Activated CD4-positive, alpha-beta T cell treated with anti-CD3 and anti-CD28 coated beads, Interleukin-2, Interleukin-4, amounts not matched to agents 100 ng/mL and 50 ng/mL, durations not matched to agents 16 hours and 8 hours (primary cell): ENCODE measurements at regions not wholly inside any gene's neighbourhood (a gene's known extent, or its start where the extent isn't known, plus 50 kb on each side); places are given as distances from the start of the nearest gene placed in this dataset.
"Not testable (repeated sequence)": the region's sequence is repeated elsewhere in the genome, so short reads cannot be mapped to it uniquely, and the experiment has no call there.

Experiments
- DNase-seq: peaks from one replicate; pipeline ENCODE4 v3.0.0-alpha.2; 2020; ENCODE audit warnings: low spot score

DNA sequence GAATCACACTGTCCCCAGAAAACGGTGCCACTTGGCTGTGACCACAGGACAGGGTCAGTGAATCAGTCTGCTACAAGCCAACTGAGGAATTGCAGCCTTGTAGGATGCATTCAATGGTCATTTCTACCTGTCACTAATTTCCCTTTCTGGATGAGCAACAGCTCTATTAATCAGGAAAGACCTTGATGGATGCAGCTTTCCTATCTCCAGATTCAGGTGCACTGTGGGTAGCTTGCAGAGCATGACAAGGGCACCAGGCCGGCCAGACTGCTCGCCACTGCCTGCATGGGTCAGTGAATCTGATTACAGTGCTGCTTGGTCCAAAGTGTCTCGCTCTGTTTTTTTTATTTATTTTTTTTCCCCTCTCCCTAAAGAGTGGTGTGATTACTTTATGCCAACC lies 506.8 kb upstream of the AUTS2 start:
- no peak for DNase-seq

DNA sequence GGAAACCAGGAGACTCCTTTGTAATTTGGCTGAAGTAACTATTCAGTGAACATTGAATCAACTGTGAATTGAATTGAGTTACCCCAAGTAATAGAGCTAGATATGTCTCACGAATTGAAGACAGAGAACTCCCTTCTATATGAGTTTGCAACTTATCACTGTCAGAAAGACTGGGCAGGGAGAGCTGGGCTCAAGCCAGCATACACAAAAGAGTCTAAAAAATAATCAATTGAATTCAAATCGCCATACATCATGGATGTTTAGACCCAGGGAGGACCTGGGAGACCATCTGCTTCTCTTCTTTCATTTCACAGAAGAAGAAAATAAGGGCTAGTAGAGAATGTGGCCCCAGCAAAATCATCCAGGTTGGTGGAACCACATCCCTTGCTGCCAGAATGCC lies 503.1 kb upstream of the AUTS2 start:
- DNase-seq = no peak

DNA sequence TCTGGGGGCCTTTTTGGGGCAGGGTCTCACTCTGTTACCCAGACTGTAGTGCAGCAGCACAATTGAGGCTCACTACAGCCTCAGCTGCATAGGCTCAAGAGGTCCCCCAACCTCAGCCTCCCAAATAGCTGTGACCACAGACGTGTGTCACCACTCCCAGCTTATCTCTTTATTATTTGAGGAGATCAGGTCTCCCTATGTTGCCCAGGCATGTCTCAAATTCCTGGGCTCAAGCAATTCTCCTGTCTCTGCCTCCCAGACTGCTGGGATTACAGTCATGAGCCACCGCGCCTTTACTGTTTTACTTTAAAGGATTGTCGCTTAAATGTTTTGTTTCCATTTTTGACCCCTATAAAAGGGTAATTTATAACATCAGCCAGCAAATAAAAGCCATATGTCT lies 502.6 kb upstream of the AUTS2 start:
- DNase-seq = no peak

DNA sequence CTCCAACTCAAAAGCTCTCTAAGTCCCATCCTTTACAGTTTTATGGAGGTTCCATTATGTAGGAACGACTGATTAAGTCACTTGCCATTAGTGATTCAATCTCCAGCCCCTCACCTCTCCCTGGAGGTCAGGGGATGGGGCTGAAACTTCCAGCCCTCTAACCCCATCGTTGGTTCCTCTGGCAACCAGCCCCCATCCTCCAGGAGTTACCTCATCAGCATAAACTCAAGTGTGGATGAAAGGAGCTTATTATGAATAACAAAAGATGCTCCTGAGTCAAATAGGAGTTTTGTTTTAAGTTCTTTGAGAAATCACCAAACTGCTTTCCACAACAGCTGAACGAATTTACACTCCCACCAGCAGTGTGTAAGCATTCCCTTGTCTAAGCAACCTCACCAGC lies 494.3 kb upstream of the AUTS2 start:
- DNase-seq = no peak

DNA sequence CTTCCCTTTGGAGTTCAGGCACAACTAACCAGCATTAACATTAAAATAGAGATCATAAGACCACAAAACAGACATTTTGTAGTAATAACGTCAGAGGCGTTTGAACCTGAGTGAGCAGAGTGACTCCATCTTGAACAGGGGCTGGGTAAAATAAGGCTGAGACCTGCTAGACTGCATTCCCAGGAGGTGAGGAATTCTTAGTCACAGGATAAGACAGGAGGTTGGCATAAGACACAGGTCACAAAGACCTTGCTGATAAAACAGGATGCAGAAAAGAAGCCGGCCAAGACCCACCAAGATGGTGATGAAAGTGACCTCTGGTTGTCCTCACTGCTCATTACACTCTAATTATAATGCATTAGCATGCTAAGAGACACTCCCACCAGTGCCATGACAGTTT lies 493.2 kb upstream of the AUTS2 start:
- DNase-seq = no peak

DNA sequence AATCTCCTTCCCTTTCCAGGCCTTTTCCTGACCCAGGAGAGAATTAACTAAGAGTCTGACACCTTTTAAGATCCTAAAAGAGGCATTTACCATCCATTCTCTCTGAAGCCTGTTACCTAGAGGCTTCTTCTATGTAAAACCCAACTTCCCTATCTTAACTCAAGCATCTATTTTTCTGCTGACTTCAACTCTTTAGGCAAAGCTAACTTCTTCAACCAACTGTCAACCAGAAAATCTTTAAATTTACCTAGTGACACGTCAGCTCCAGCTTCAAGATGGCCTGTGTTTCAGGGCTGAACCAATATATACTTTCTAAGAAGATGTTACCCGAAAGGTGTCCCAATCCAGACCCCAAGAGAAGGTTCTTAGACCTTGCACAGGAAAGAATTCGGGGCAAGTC lies 492.3 kb upstream of the AUTS2 start:
- DNase-seq = no peak

DNA sequence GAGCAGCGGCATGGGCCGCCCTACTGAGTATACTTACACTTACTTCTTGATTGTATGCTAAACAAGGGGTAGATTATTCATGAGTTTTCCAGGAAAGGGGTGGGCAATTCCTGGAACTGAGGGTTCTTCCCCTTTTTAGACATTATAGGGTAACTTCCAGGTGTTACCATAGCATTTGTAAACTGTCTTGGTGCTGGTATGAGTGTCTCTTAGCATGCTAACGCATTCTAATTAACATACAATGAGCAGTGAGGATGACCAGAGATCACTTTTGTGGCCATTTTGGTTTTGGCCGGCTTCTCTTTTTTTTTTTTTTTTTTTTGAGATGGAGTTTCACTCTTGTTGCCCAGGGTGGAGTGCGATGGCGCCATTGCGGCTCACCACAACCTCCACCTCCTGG lies 491.8 kb upstream of the AUTS2 start:
- not testable (repeated sequence) for DNase-seq

DNA sequence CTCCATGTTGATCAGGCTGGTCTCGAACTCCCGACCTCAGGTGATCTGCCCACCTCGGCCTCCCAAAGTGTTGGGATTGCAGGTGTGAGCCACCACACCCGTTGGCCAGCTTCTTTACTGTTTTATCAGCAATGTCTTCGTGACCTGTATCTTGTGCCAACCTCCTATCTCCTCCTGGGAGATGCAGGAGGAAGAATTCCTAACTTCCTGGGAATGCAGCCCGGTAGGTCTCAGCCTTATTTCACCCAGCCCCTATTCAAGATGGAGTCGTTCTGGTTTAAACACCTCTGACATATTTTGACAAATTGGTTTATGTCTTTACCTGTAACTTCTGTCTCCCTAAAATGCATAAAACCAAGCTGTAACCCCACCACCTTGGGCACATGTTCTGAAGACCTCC lies 491.3 kb upstream of the AUTS2 start:
- not testable (repeated sequence) for DNase-seq

DNA sequence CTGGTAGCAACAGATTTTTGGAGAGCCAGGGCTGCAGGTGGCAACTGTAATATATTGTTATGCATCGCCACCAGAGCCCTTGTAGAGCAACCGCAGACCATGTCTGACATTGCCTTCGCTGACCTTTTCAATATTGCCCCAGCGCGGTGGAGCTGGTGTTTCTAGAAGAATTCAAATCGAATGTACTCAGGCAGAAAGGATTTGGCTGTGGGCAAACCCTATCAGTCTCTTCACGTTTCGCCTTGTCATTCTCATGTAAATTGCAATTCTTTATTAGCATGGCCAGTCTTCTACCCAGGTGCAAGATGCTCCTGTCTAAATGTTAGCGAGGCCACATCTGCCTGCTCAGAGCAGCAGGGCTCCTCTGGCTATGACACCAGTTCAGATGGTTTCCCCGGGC lies 490.2 kb upstream of the AUTS2 start:
- DNase-seq = no peak

DNA sequence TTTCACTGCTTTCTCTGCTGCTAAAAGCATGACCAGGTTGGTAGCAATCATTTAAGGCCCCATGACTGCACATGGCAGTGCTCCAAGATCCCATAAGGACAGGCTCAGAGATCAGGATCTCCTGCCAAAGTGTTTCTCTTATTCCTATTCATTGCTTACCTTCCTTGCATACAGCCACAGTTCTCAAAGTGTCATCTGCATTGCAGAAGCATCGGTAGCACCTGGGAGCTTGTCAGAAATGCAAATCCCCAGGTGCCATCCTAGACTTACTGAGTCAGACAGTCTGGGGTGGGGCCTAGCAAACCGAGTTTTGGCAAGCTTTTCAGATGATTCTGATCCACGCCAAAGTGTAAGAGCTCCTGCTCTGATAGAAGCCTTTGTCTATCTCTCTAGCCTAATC lies 489.0 kb upstream of the AUTS2 start:
- no peak for DNase-seq

DNA sequence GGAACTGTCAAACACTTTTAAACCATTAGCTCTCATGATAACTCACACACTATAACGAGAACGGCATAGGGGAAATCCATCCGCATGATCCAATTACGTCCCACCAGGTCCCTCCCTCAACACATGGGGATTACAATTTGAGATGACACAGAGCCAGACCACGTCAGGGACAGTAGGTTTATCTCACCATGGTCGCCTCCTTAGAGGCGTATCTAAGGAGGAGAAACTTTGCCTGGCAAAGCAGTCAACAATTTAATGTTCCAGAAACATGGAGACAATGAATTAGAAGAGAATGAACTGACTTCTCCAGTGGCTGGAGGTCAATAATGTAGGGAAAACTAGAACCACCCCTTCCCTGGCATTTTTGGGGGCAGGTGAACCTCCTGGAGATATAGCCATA lies 488.4 kb upstream of the AUTS2 start:
- no peak for DNase-seq

DNA sequence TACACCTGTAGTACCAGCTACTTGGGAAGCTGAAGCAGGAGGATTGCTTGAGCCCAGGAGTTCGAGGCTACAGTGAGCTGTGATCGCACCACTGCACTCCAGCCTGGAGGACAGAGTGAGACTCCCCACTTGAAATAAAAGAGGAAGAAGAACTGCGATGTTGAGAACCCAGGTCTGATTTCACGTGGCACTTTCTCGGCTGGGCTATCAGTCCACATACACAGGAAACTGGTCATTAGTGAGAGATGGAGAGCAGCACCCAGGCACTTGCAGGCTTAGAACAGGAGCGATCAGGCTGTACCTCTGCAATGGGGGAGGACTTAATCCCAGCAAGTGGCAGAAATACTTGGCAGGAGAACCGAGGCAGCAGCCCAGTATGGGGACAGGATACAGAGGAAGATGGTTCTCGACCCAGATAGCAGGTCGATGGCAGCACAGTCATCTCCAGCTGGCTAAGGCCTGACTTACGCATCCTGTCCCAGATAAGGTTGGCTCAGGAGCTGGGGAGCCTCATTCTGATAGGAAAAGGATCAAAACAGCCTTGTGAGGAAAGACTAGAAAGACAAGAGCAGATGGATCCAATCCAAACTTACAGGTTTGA lies 487.7 kb upstream of the AUTS2 start:
- no peak for DNase-seq

DNA sequence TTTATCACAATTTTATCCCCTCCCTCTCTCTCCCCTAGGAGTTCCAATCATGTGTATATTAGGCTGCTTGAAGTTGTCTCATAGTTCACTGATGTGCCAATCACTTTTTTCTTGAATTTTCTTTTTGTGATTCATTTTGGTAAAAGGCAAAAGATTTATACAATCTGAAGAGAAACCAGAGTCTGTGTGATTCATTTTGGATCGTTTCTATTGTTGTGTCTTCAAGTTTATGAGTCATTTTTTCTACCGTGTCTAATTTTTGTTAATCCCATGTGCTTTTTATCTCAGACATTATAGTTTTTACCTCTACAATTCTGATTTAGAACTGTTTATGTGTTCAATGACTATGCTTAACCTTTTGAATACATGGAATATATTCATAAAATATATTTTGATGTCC lies 483.9 kb upstream of the AUTS2 start:
- no peak for DNase-seq

DNA sequence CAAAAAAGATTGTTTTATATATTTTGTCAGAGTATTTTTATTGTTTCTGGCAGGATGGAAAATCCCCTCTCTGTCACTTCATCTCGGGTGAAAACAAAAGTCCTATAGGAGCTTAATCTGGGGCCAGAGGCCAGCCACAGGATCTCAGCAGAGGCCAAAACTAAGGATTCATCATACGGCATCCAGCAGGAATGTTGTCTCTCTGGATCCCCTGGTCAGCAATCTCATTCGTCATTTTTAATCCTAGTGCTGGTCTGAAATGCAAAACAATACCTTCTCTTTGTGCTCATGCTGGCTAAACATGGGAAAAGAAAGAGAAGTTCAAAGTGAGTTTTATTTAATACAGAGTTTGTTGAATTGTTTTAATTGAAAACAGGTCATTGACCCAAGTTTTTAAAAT lies 482.5 kb upstream of the AUTS2 start:
- no peak for DNase-seq

DNA sequence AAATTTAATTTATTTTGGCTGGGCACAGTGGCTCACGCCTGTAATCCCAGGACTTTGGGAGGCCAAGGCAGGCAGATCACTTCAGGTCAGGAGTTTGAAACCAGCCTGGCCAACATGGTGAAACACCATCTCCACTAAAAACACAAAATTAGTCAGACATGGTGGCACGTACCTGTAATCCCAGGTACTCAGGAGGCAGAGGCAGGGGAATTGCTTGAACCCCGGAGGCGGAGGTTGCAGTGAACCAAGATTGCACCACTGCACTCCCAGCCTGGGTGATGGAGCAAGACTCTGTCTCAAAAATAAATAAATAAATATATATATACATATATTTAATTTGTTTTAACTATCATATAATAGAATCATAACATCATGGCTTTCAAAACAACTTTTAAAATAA lies 482.1 kb upstream of the AUTS2 start:
- DNase-seq = not testable (repeated sequence)

DNA sequence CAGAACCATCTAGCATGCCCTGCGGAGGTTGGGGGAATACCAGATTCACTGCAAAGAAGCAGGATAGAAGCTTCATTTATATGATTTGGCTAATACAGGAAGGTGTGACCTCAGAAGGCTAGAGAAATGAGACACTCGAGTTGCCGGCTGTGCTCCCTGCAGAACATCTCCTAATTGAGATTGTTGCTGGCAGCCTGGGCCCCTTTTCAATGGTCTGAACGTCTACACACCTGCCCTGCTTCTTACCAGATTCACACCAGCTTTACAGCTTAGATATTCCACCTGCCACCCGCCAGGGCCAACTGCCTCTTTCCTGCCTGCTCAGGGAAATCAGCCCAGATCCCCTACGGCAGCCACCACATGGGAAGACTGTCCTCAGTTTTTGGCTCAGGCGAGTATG lies 475.3 kb upstream of the AUTS2 start:
- no peak for DNase-seq

DNA sequence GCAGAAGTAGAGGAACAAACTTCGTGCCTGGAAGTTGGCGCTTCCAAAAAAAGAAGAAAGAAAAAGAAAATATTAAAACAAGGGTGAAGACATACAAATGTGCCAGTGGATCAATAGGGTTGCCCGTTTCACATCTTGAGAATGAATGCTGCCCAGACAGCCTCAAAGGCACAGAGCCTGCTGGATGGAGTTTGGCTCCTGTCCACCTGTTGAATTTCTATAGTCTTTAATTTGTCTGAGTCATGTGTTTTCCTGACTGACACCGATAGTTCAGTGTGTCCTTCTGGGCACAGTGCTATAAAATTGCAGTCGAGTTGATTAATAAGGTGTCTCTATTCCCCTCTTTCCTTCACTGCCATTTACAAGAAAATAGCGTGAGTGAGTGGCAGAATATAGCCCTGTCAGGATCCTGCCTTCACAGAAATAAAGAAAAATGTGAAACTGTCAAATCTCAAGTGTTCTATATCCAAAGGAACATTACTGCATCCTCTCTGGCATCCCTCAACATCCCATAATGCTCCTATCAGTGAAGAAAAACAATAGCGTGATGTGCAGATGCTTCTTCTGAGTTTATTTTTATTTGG lies 471.3 kb upstream of the AUTS2 start:
- no peak for DNase-seq

DNA sequence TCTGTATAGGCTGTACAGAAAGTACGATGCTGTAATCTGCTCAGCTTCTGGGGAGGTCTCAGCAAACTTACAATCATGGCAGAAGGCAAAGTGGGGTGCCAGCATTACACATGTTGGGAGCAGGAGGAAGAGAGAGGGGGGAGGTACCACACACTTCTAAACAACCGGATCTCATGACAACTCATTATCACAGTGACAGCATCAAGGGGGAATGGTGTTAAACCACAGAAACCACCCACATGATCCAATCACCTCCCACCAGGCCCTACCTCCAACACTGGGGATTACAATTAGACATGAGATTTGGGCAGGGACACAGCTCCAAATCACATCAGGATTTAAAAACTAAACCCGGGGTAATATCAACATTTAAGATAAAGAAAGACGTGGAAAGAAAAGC lies 468.8 kb upstream of the AUTS2 start:
- DNase-seq = no peak

DNA sequence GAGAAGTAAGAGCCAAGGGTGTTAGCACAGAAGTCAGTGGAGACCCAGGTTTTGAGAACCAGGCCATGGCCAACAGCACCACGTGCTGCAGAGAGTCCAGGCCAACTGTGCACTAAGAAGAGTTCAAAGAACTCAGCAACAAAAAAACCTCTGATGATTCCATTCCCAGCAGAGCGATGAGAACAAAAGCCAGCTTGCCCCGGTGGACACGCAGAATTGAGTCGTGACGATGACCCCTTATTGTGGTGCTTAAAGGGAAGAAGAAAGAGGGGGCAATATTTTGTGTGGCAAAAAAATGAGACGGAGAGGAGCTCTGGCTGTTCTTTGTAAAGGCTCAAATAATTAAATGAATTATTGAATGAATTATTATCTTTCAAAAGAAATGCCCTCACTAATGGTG lies 468.3 kb upstream of the AUTS2 start:
- DNase-seq = no peak

DNA sequence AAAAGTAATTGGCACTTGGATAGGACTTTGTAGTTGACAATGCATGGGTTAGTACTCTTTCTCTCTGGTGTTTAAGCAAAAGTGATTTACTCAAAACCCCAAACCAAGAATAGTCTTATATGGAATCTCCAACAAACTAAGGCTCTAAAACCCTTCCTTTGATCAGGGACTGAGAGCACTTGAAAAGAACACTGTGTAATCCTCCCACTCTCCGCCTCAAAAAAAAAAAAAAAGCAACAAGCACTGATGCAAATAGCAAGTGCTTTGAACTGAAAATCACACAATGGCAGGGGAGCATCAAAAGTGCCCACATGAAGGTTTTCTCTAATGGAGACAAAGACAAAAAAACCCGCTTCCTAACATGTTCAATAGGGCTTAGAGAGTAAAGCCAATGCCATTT lies 467.9 kb upstream of the AUTS2 start:
- no peak for DNase-seq

DNA sequence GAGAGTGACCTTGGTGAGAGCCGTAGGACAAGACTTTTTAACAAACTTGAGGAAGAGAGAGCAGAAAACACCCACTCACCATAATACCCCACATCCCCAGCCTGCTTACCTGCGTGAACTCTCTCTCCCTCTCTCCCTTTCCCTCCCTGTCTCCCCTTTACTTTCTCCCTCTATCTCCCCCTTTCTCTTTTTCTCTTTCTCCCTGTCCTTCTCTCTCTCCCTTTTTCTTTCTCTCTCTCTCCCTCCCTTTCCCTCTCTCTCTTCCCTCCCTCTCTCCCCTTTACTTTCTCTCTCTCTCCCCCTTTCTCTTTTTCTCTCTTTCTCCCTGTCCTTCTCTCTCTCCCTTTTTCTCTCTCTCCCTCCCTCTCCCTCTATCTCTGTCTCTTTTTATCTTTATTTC lies 464.0 kb upstream of the AUTS2 start:
- DNase-seq = no peak

DNA sequence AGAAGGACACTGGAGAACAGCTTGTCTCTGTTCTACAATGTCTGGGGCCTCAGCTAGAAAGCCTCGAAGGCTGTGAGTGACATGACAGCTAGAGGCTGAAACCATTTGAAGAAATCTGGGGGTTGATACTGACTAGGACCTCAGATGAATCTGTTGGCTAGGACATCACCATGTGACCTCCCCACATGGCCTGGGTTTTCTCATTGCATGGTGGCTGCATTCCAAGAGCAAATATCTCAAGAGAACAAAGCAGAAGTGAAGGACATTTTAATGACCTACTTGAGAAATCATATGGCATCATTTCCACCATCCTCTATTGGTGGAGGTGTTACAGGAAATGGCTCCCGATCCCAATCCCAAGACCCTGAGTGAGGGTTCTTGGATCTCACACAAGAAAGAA lies 450.6 kb upstream of the AUTS2 start:
- no peak for DNase-seq

DNA sequence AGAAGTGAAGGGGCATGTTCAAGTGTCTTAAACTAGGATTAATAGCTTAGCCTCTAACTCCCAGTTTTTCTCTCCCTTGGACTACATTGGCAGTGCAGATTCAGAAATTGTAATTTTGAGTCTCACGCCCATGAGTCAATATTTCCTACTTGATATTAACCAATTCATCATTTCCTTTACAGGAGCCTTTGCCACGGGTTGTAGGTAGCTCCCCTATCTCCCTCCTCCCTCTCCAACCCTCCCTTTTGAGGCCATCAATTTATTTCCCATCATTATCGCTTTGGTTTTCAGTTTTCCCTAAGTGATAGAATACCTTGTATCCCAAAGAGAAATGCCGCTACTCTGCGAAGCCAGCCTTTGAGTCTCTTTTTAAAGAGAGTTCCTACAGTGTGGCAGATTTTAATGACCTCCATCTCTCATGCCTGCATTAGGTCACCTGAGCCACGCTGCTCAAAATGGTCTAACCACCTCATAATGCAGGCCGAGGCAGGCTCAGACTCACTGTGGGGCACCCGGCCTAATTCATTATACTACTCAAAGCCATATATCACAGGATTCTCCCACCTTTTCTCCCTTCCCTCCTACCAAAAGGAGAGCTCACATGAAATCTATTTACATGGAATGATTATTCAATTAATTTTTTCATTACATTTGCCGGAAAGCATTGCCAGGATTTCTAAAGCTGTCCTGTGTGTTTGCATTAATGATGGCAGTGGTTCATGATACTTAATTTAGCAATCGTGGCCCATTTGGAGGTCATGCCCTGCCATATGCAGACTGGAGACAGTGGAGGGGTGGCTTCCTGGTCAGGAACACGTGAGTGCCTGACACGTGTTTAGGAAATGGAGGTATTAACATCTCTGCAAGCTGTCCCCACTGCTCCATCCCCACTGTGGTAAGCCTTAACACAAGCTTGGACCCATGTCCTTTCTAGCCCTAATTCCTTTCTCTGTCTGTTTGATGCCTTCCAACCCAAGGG lies 448.2 kb upstream of the AUTS2 start:
- DNase-seq = no peak
